C4-2B (cell line): ENCODE measurements at regions not wholly inside any gene's neighbourhood (a gene's known extent, or its start where the extent isn't known, plus 50 kb on each side); places are given as distances from the start of the nearest gene placed in this dataset.
"Not testable (repeated sequence)": the region's sequence is repeated elsewhere in the genome, so short reads cannot be mapped to it uniquely, and the experiment has no call there.

Experiments used
- H3K27ac ChIP-seq: fragments of 450-650 bp; 2 replicates; pipeline ENCODE4 v1.5.1; 2017
- ZFX ChIP-seq: fragments of 450-650 bp; IDR thresholded peaks from 2 replicates; pipeline ENCODE4 v1.6.1; 2017
- TF ChIP-seq, protein P1 (sequence below): fragments of 450-650 bp; conservative IDR thresholded peaks from 2 replicates; pipeline ENCODE4 v1.5.1; 2017; ENCODE audit warnings: mild to moderate bottlenecking

DNA sequence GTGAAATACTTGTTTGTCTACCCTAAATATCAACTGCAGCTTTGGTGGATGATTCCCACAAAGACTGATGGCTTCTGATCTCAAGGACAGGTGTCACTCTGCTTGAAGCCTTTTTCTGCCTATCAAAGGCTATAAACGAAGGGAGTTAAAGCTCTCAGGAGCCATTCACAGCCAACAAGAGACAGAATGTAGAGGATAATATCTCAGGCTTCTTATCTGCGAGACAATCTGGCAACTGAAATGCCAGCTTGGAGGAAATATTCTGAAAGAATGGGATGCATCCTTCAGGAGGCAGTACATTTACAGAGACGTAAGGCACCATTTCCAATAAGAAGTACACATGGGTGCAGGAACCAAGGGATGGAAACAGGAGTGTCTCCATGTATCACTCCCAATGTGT is 549.4 kb downstream of the GPAM start:
- no peak for TF ChIP-seq ZFX
- TF ChIP-seq, protein P1, sequence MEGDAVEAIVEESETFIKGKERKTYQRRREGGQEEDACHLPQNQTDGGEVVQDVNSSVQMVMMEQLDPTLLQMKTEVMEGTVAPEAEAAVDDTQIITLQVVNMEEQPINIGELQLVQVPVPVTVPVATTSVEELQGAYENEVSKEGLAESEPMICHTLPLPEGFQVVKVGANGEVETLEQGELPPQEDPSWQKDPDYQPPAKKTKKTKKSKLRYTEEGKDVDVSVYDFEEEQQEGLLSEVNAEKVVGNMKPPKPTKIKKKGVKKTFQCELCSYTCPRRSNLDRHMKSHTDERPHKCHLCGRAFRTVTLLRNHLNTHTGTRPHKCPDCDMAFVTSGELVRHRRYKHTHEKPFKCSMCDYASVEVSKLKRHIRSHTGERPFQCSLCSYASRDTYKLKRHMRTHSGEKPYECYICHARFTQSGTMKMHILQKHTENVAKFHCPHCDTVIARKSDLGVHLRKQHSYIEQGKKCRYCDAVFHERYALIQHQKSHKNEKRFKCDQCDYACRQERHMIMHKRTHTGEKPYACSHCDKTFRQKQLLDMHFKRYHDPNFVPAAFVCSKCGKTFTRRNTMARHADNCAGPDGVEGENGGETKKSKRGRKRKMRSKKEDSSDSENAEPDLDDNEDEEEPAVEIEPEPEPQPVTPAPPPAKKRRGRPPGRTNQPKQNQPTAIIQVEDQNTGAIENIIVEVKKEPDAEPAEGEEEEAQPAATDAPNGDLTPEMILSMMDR: no peak

DNA sequence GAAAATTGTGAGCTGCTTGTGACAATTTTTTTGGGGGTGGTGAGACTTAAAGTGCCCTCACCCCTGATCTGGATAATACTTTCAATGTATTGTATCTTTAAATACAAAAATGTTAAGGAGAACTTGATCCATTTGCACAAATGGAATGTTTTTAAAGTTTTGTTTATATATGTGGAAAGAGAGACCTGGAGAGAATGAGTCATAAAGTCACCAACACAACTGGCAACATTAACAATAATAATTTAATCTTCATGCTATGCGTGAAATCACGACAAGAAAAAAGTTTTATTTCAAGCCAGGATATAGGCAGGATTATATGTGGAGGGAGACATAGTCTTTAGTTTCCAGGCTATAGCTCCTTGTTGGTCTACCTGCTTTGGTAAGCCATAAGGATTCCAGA is 537.5 kb downstream of the GPAM start:
- H3K27ac ChIP-seq: no peak overlapping the region
- TF ChIP-seq, protein P1: no peak
- no peak for TF ChIP-seq ZFX

More for the DNA sequence above, 549.4 kb downstream of the GPAM start:
- no peak overlapping the region for H3K27ac ChIP-seq

DNA sequence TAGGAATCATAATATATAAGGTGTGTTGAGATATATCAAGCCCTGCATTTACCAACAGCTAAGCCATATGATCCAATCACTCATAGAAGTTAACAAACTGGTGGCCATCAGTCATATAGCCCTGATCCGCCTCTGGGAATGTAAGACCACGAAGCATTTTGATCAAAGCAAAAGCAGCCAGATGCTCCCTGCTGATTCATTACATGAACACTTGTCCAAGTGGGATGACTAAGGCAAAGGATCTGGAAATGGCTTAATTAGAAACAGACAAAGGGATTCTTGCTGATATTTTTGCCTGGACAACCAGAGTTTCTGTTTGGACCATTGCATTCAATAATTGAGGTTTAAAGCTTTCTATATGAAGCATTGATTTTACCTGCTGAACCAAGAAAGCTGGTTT is 535.5 kb downstream of the GPAM start:
- no peak overlapping the region for H3K27ac ChIP-seq
- TF ChIP-seq ZFX: no peak
- TF ChIP-seq, protein P1: no peak

DNA sequence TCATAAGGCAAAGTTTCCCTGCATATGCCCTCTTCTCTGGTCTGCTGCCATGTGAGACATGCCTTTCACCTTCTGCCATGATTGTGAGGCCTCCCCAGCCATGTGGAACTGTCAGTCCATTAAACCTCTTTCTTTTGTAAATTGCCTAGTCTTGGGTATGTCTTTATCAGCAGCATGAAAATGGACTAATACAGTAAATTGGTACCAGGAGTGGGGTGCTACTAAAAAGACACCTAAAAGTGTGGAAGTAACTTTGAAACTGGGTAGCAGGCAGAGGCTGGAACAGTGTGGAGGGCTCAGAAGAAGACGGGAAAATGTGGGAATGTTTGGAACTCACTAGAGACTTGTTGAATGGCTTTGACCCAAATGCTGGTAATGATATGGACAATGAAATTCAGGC is 534.5 kb downstream of the GPAM start:
- not testable (repeated sequence) for H3K27ac ChIP-seq

DNA sequence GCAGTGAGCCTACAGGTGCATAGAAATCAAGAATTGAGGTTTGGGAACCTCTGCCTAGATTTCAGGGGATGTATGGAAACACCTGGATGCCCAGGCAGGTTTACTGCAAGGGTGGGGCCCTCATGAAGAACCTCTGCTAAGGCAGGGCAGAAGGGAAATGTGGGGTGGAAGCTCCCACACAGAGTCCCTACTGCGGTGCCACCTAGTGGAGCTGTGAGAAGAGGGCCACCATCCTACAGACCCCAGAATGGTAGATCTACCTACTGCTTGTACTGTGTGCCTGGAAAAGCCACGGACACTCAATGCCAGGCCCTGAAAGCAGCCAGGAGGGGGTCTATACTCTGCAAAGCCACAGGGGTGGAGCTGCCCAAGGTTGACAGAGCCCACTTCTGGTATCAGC is 533.5 kb downstream of the GPAM start:
- no peak for TF ChIP-seq ZFX
- TF ChIP-seq, protein P1: no peak
- no peak overlapping the region for H3K27ac ChIP-seq

DNA sequence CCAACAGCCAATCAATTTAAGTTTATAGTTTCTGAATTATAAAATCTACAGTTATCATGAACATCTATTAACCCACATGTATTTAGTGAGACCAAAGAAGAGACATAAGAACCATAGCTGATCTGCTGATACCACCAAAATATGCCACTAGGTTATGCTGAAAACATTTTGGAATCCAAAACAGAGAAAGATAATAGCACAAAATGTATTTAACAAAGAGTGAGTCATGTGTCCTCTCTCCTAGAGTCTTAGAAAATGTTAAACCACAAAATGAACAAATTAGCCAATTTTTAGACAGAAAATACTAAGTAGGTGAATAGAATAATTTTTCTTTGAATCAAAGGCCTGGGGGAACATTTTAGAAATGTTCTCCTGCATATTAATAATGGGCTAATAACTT is 527.5 kb downstream of the GPAM start:
- TF ChIP-seq, protein P1: no peak
- no peak for TF ChIP-seq ZFX

DNA sequence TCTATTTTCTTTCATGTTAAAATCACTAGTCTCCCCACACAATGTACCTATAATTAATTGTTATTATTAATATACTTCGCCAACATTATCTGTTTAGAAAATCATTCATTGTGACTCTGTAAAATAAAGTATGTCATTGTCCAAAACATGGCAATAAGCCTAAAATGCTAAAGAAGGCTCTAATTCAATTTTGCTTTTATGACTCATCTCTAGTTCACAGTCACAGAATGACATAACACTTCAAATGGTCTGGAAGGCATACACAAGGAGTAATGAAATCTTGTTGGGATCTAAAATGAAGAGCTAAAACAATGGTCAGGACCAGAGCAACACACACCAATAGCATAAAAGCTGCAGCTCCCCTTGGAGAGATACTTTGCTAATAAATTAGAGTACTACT is 505.8 kb downstream of the GPAM start:
- TF ChIP-seq ZFX: no peak
- TF ChIP-seq, protein P1: no peak

More for the DNA sequence above, 527.5 kb downstream of the GPAM start:
- no peak overlapping the region for H3K27ac ChIP-seq

DNA sequence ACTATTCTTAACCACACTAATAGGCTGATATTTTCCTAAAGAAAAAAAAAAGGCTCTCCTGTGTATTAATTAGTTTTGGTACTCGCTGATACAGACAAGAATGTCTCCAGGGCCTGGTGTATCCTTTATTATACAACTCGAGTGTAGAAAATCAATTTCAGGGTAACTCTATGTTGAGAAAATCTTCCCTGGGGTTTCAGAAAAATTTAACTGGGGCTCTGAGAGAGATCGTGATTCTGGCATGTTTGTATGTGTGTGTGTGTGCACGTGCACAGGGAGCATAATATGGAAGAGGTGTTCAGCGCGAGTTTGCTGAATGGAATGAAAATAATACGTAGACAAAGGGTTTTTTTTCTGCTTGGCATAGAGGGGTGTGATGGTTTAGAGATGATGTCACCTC is 496.8 kb downstream of the GPAM start:
- H3K27ac ChIP-seq: no peak overlapping the region
- TF ChIP-seq ZFX: no peak
- TF ChIP-seq, protein P1: no peak

More for the DNA sequence above, 505.8 kb downstream of the GPAM start:
- no peak overlapping the region for H3K27ac ChIP-seq
